H9 (cell line): ENCODE measurements at regions not wholly inside any gene's neighbourhood (a gene's known extent, or its start where the extent isn't known, plus 50 kb on each side); places are given as distances from the start of the nearest gene placed in this dataset.

Experiments
- DNase-seq: peaks from one replicate; pipeline ENCODE4 v3.0.0-alpha.2; 2017
- H2AFZ ChIP-seq: one replicate; pipeline ENCODE4 v1.6.1; 2013; ENCODE audit warnings: mild to moderate bottlenecking, low read length, control low read depth, moderate library complexity
- H2AK5ac ChIP-seq: 2 replicates; pipeline ENCODE4 v1.6.1; 2013; ENCODE audit warnings: low read length, control low read depth, mixed read lengths; ENCODE audit not compliant: insufficient read length
- H2BK120ac ChIP-seq: one replicate; pipeline ENCODE4 v1.6.1; 2013; ENCODE audit warnings: low read depth, mild to moderate bottlenecking, low read length, control low read depth, inconsistent platforms; ENCODE audit not compliant: poor library complexity, severe bottlenecking
- H2BK12ac ChIP-seq: 2 replicates; pipeline ENCODE4 v1.6.1; 2013; ENCODE audit warnings: low read length, control low read depth, mixed read lengths, low read depth; ENCODE audit not compliant: insufficient read length
- H2BK15ac ChIP-seq: 2 replicates; pipeline ENCODE4 v1.6.1; 2013; ENCODE audit warnings: low read depth, low read length, control low read depth
- H2BK20ac ChIP-seq: one replicate; pipeline ENCODE4 v1.6.1; 2013; ENCODE audit warnings: low read depth, mild to moderate bottlenecking, low read length, control low read depth, inconsistent platforms; ENCODE audit not compliant: poor library complexity, severe bottlenecking
- H2BK5ac ChIP-seq: 2 replicates; pipeline ENCODE4 v1.6.1; 2013; ENCODE audit warnings: low read length, control low read depth, mixed read lengths; ENCODE audit not compliant: insufficient read length
- H3K14ac ChIP-seq: 2 replicates; pipeline ENCODE4 v1.6.1; 2013; ENCODE audit warnings: low read length, control low read depth; ENCODE audit not compliant: insufficient read depth
- H3K18ac ChIP-seq: 2 replicates; pipeline ENCODE4 v1.6.1; 2013; ENCODE audit warnings: low read depth, mild to moderate bottlenecking, mixed read lengths, low read length, control low read depth; ENCODE audit not compliant: insufficient read length
- H3K23ac ChIP-seq: 2 replicates; pipeline ENCODE4 v1.6.1; 2013; ENCODE audit warnings: low read length, control low read depth, mixed read lengths, low read depth; ENCODE audit not compliant: insufficient read length
- H3K23me2 ChIP-seq: 2 replicates; pipeline ENCODE4 v1.6.1; 2013; ENCODE audit warnings: low read depth, mild to moderate bottlenecking, mixed read lengths, low read length, control low read depth; ENCODE audit not compliant: insufficient read length, poor library complexity, severe bottlenecking
- H3K27ac ChIP-seq: 2 replicates; pipeline ENCODE4 v1.5.1; 2013; ENCODE audit warnings: low read length, control low read depth, mixed read lengths, low read depth; ENCODE audit not compliant: insufficient read length
- H3K27me3 ChIP-seq: 2 replicates; pipeline ENCODE4 v1.6.1; 2013; ENCODE audit warnings: low read length, control low read depth, inconsistent platforms; ENCODE audit not compliant: insufficient read depth
- H3K4ac ChIP-seq: 2 replicates; pipeline ENCODE4 v1.6.1; 2013; ENCODE audit warnings: low read depth, mild to moderate bottlenecking, control low read depth, inconsistent platforms, low read length, moderate library complexity
- H3K4me1 ChIP-seq: 2 replicates; pipeline ENCODE4 v1.6.1; 2013; ENCODE audit warnings: low read length, control low read depth, inconsistent platforms; ENCODE audit not compliant: insufficient read depth
- H3K4me2 ChIP-seq: 2 replicates; pipeline ENCODE4 v1.6.1; 2013; ENCODE audit warnings: low read length, control low read depth, mixed read lengths; ENCODE audit not compliant: insufficient read length, insufficient read depth
- H3K56ac ChIP-seq: 2 replicates; pipeline ENCODE4 v1.6.1; 2013; ENCODE audit warnings: low read depth, mild to moderate bottlenecking, mixed read lengths, low read length, control low read depth; ENCODE audit not compliant: insufficient read length
- H3K79me1 ChIP-seq: 2 replicates; pipeline ENCODE4 v1.6.1; 2013; ENCODE audit warnings: low read depth, mild to moderate bottlenecking, moderate library complexity, low read length, control low read depth, inconsistent platforms; ENCODE audit not compliant: insufficient read depth, poor library complexity, severe bottlenecking
- H3K79me2 ChIP-seq: 2 replicates; pipeline ENCODE4 v1.6.1; 2013; ENCODE audit warnings: low read length, control low read depth, inconsistent platforms; ENCODE audit not compliant: insufficient read depth
- H3K9ac ChIP-seq: 2 replicates; pipeline ENCODE4 v1.6.1; 2013; ENCODE audit warnings: low read length, control low read depth, mixed read lengths; ENCODE audit not compliant: insufficient read length; ENCODE audit errors: extremely low read depth
- H3K9me3 ChIP-seq: one replicate; pipeline ENCODE4 v1.6.1; 2013; ENCODE audit warnings: low read depth, low read length, inconsistent platforms; ENCODE audit not compliant: control insufficient read depth
- H3T11ph ChIP-seq: one replicate; pipeline ENCODE4 v1.6.1; 2013; ENCODE audit warnings: mild to moderate bottlenecking, low read length, control low read depth, inconsistent platforms
- H4K20me1 ChIP-seq: one replicate; pipeline ENCODE4 v1.6.1; 2013; ENCODE audit not compliant: control insufficient read depth, insufficient read length, insufficient read depth
- H4K5ac ChIP-seq: 2 replicates; pipeline ENCODE4 v1.6.1; 2013; ENCODE audit warnings: low read depth, mild to moderate bottlenecking, mixed read lengths, low read length, control low read depth; ENCODE audit not compliant: insufficient read length
- H4K8ac ChIP-seq: replicated peaks from 2 replicates; pipeline ENCODE4 v1.6.1; 2013; ENCODE audit warnings: low read length, control low read depth, mixed read lengths, low read depth; ENCODE audit not compliant: insufficient read length
- H4K91ac ChIP-seq: 2 replicates; pipeline ENCODE4 v1.6.1; 2013; ENCODE audit warnings: low read depth, mild to moderate bottlenecking, moderate library complexity, mixed read lengths, low read length, control low read depth; ENCODE audit not compliant: insufficient read length
- H3K27ac Mint-ChIP-seq, 3 experiments: 2 replicates in 2 of 3; 3 replicates in 1 of 3; pipeline ENCODE4 v1.8.0; 2020 to 2021; ENCODE audit warnings: mixed read lengths in 3 of 3, mild to moderate bottlenecking in 1 of 3, moderate library complexity in 1 of 3
- H3K27me3 Mint-ChIP-seq: 2 replicates; pipeline ENCODE4 v1.8.0; 2021; ENCODE audit warnings: low read depth, mild to moderate bottlenecking, moderate library complexity, mixed read lengths
- H3K36me3 Mint-ChIP-seq, 3 experiments: 2 replicates in 2 of 3; 3 replicates in 1 of 3; pipeline ENCODE4 v1.8.0; 2020 to 2021; ENCODE audit warnings: low read depth in 3 of 3, mixed read lengths in 3 of 3; ENCODE audit not compliant: insufficient read depth in 1 of 3
- H3K4me1 Mint-ChIP-seq, 2 experiments: 2 replicates each; pipeline ENCODE4 v1.8.0; 2020; ENCODE audit warnings: mixed read lengths in 2 of 2
- H3K4me3 Mint-ChIP-seq, 2 experiments: 2 replicates in 1 of 2; 3 replicates in 1 of 2; pipeline ENCODE4 v1.8.0; 2020 to 2021; ENCODE audit warnings: mild to moderate bottlenecking in 2 of 2, mixed read lengths in 2 of 2, moderate library complexity in 1 of 2
- H3K9me3 Mint-ChIP-seq, 2 experiments: 2 replicates in 1 of 2; 3 replicates in 1 of 2; pipeline ENCODE4 v1.8.0; 2020; ENCODE audit warnings: mild to moderate bottlenecking in 2 of 2, mixed read lengths in 2 of 2, moderate library complexity in 1 of 2
- WGBS: extraction: QIAGEN DNeasy Blood & Tissue Kit; methylation state at CpG from one replicate; pipeline ENCODE4 v1.1.7; 2013; ENCODE audit warnings: missing lambda C conversion rate, low lambda C conversion rate, mixed read lengths; ENCODE audit not compliant: insufficient read length; ENCODE audit errors: extremely low coverage; 5-methylcytosine and 5-hydroxymethylcytosine counted together
- TF ChIP-seq, protein P1 (sequence below): fragments of 200-600 bp; sonication (generic); conservative IDR thresholded peaks from 3 replicates; pipeline ENCODE4 v1.8.0; 2021; ENCODE audit warnings: antibody characterized with exemption, mild to moderate bottlenecking

GRCh38 chr7:79520543-79520942 lies 67.1 kb upstream of the MAGI2 start:
- DNase-seq, result no peak
- Mint-ChIP-seq H3K27me3 (no peaks in the 10 kb centered on the region), H3K4me3 (no peak overlapping the region), H3K9me3 (no peaks in the 10 kb centered on the region), H3K27ac (no peak overlapping the region), H3K36me3 (no peaks in the 10 kb centered on the region), H3K4me1 (no peaks in the 10 kb centered on the region)
- Histone ChIP-seq H4K20me1 (no peaks in the 10 kb centered on the region), H3K4me1 (no peaks in the 10 kb centered on the region), H2AK5ac (no peak overlapping the region), H2BK15ac (no peak overlapping the region), H3K56ac (no peak overlapping the region), H4K5ac (no peak overlapping the region), H2AFZ (no peak overlapping the region), H3K18ac (no peak overlapping the region), H3T11ph (no peak overlapping the region), H3K4ac (no peak overlapping the region), H3K14ac (no peak overlapping the region), H2BK12ac (no peak overlapping the region), H3K27me3 (no peaks in the 10 kb centered on the region), H2BK5ac (no peak overlapping the region), H4K8ac (no peak overlapping the region), H3K9me3 (no peaks in the 10 kb centered on the region), H3K79me1 (no peaks in the 10 kb centered on the region), H2BK20ac (no peak overlapping the region), H3K9ac (no peak overlapping the region), H4K91ac (no peak overlapping the region), H3K23me2 (no peaks in the 10 kb centered on the region), H3K79me2 (no peaks in the 10 kb centered on the region), H2BK120ac (no peak overlapping the region), H3K23ac (no peak overlapping the region), H3K4me2 (no peak overlapping the region), H3K27ac (no peak overlapping the region)
- TF ChIP-seq, protein P1, sequence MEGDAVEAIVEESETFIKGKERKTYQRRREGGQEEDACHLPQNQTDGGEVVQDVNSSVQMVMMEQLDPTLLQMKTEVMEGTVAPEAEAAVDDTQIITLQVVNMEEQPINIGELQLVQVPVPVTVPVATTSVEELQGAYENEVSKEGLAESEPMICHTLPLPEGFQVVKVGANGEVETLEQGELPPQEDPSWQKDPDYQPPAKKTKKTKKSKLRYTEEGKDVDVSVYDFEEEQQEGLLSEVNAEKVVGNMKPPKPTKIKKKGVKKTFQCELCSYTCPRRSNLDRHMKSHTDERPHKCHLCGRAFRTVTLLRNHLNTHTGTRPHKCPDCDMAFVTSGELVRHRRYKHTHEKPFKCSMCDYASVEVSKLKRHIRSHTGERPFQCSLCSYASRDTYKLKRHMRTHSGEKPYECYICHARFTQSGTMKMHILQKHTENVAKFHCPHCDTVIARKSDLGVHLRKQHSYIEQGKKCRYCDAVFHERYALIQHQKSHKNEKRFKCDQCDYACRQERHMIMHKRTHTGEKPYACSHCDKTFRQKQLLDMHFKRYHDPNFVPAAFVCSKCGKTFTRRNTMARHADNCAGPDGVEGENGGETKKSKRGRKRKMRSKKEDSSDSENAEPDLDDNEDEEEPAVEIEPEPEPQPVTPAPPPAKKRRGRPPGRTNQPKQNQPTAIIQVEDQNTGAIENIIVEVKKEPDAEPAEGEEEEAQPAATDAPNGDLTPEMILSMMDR, result no peak
- WGBS, result no CpG with 5 or more reads among the region's 1 CpG
